H1 (cell line): ENCODE measurements at regions not wholly inside any gene's neighbourhood (a gene's known extent, or its start where the extent isn't known, plus 50 kb on each side); places are given as distances from the start of the nearest gene placed in this dataset.

ENCODE experiments used
- CTCF ChIA-PET: fragments of 300-600 bp; sonication (Branson Sonifier 250); formaldehyde crosslinking; loops from one replicate; lab custom pipeline; 2021; ENCODE audit not compliant: partially characterized antibody; lab: Charles Lee
- POLR2A ChIA-PET: fragments of 300-600 bp; sonication (Branson Sonifier 250); formaldehyde crosslinking; loops from one replicate; lab custom pipeline; 2021; ENCODE audit warnings: inconsistent platforms; ENCODE audit not compliant: partially characterized antibody; lab: Charles Lee
- DNase-seq, 2 experiments: peaks; one replicate each; pipeline versions ENCODE4 v3.0.0 to v3.0.0-alpha.2; 2010 to 2022; ENCODE audit warnings: low spot score in 2 of 2, low read depth in 1 of 2, mixed read lengths in 1 of 2
- FAIRE-seq: peaks from 2 replicates; lab custom pipeline; 2011; peaks lifted over from hg19 to GRCh38; lab: Jason Lieb, UNC
- H2AFZ ChIP-seq: 2 replicates; pipeline ENCODE4 v1.8.1; 2012; ENCODE audit warnings: low read length, inconsistent platforms
- H2AK5ac ChIP-seq: 2 replicates; pipeline ENCODE4 v1.6.1; 2013; ENCODE audit warnings: low read depth, low read length
- H2BK120ac ChIP-seq: replicated peaks from 2 replicates; pipeline ENCODE3; 2013; ENCODE audit warnings: low read depth, low read length, inconsistent platforms
- H2BK12ac ChIP-seq: 2 replicates; pipeline ENCODE4 v1.6.1; 2013; ENCODE audit warnings: low read depth, low read length
- H2BK15ac ChIP-seq: 2 replicates; pipeline ENCODE4 v1.6.1; 2013; ENCODE audit warnings: low read length
- H2BK20ac ChIP-seq: 2 replicates; pipeline ENCODE4 v1.6.1; 2013; ENCODE audit warnings: low read length
- H2BK5ac ChIP-seq: 2 replicates; pipeline ENCODE4 v1.6.1; 2013; ENCODE audit warnings: low read depth, low read length
- H3K14ac ChIP-seq: 2 replicates; pipeline ENCODE4 v1.6.1; 2013; ENCODE audit warnings: inconsistent platforms; ENCODE audit not compliant: insufficient read length
- H3K18ac ChIP-seq: 2 replicates; pipeline ENCODE4 v1.6.1; 2013; ENCODE audit warnings: low read length; ENCODE audit errors: extremely low read depth
- H3K23ac ChIP-seq: 2 replicates; pipeline ENCODE4 v1.6.1; 2013; ENCODE audit warnings: inconsistent platforms; ENCODE audit not compliant: insufficient read length
- H3K23me2 ChIP-seq: 2 replicates; pipeline ENCODE4 v1.6.1; 2013; ENCODE audit warnings: low read depth, low read length
- H3K27ac ChIP-seq: 2 replicates; pipeline ENCODE4 v1.6.1; 2011; ENCODE audit warnings: low read depth, low read length, inconsistent platforms
- H3K27me3 ChIP-seq, 4 experiments: replicated peaks in 1 of 4; 1 replicate in 1 of 4; 2 replicates in 3 of 4; pipeline versions ENCODE4 v1.6.1 to v1.8.1; 2011 to 2013; ENCODE audit warnings: low read length in 3 of 4, mild to moderate bottlenecking in 3 of 4, inconsistent platforms in 2 of 4, mixed read lengths in 2 of 4, moderate library complexity in 1 of 4; ENCODE audit not compliant: control insufficient read depth in 3 of 4, insufficient read depth in 3 of 4; ENCODE audit errors: extremely low read depth in 1 of 4
- H3K36me3 ChIP-seq, 4 experiments: 2 replicates each; pipeline versions ENCODE4 v1.6.1 to v1.8.1; 2011 to 2013; ENCODE audit warnings: mild to moderate bottlenecking in 4 of 4, low read length in 3 of 4, moderate library complexity in 2 of 4, control low read depth in 1 of 4, inconsistent platforms in 1 of 4; ENCODE audit not compliant: insufficient read depth in 4 of 4, control insufficient read depth in 2 of 4
- H3K4ac ChIP-seq: replicated peaks from 2 replicates; pipeline ENCODE3; 2013; ENCODE audit warnings: low read length, low read depth, mixed read lengths, inconsistent platforms; ENCODE audit not compliant: insufficient read length
- H3K4me1 ChIP-seq, 4 experiments: replicated peaks in 1 of 4; 1 replicate in 1 of 4; 2 replicates in 3 of 4; pipeline versions ENCODE4 v1.6.1 to v1.8.1; 2011 to 2013; ENCODE audit warnings: low read length in 3 of 4, inconsistent platforms in 2 of 4, mixed read lengths in 1 of 4; ENCODE audit not compliant: insufficient read depth in 4 of 4, control insufficient read depth in 3 of 4
- H3K4me2 ChIP-seq, 2 experiments: 2 replicates each; pipeline versions ENCODE4 v1.6.1 to v1.8.1; 2011 to 2013; ENCODE audit warnings: low read depth in 2 of 2, low read length in 2 of 2, control low read depth in 1 of 2, inconsistent platforms in 1 of 2, mild to moderate bottlenecking in 1 of 2; ENCODE audit not compliant: insufficient read depth in 1 of 2
- H3K4me3 ChIP-seq, 4 experiments: fragments of 200-600, 300-600 bp in 1 of 4; sonication (generic), shearing (Covaris generic), sonication (Bioruptor Twin) in 1 of 4; 2 replicates each; pipeline versions ENCODE4 v1.5.1 to v1.8.1; 2011 to 2016; ENCODE audit warnings: low read length in 4 of 4, low read depth in 3 of 4, control low read depth in 2 of 4, inconsistent platforms in 2 of 4, mild to moderate bottlenecking in 2 of 4, mixed read lengths in 1 of 4, moderate library complexity in 1 of 4; ENCODE audit not compliant: insufficient read depth in 2 of 4; ENCODE audit errors: extremely low read depth in 1 of 4
- H3K56ac ChIP-seq: replicated peaks from 2 replicates; pipeline ENCODE3; 2013; ENCODE audit warnings: low read depth, mild to moderate bottlenecking, mixed read lengths, low read length, inconsistent platforms; ENCODE audit not compliant: insufficient read length
- H3K79me1 ChIP-seq: 2 replicates; pipeline ENCODE4 v1.6.1; 2013; ENCODE audit warnings: low read depth, low read length, control low read depth
- H3K79me2 ChIP-seq, 2 experiments: 2 replicates each; pipeline versions ENCODE4 v1.6.1 to v1.8.1; 2012 to 2013; ENCODE audit warnings: low read length in 2 of 2, mild to moderate bottlenecking in 2 of 2, inconsistent platforms in 1 of 2; ENCODE audit not compliant: insufficient read depth in 2 of 2, control insufficient read depth in 1 of 2
- H3K9ac ChIP-seq, 4 experiments: replicated peaks in 1 of 4; 1 replicate in 1 of 4; 2 replicates in 3 of 4; pipeline versions ENCODE4 v1.6.1 to v1.8.1; 2011 to 2013; ENCODE audit warnings: low read depth in 3 of 4, low read length in 3 of 4, control low read depth in 2 of 4, mild to moderate bottlenecking in 2 of 4, moderate library complexity in 2 of 4, inconsistent platforms in 1 of 4; ENCODE audit errors: extremely low read depth in 1 of 4
- H3K9me3 ChIP-seq, 2 experiments: 2 replicates each; pipeline versions ENCODE4 v1.6.1 to v1.8.1; 2012 to 2013; ENCODE audit warnings: mild to moderate bottlenecking in 2 of 2, moderate library complexity in 2 of 2, control low read depth in 1 of 2, inconsistent platforms in 1 of 2, low read depth in 1 of 2, low read length in 1 of 2, mixed read lengths in 1 of 2; ENCODE audit not compliant: insufficient read depth in 2 of 2
- H4K20me1 ChIP-seq, 2 experiments: replicated peaks in 1 of 2; 2 replicates each; pipeline versions ENCODE3 to v1.8.1; 2011 to 2013; ENCODE audit warnings: inconsistent platforms in 2 of 2, low read length in 2 of 2, mild to moderate bottlenecking in 1 of 2; ENCODE audit not compliant: insufficient read depth in 2 of 2, control insufficient read depth in 1 of 2
- H4K5ac ChIP-seq: 2 replicates; pipeline ENCODE4 v1.6.1; 2013; ENCODE audit warnings: low read length, low read depth, mixed read lengths, inconsistent platforms; ENCODE audit not compliant: insufficient read length
- H4K8ac ChIP-seq: 2 replicates; pipeline ENCODE4 v1.8.0; 2013; ENCODE audit warnings: mild to moderate bottlenecking, moderate library complexity, low read length, inconsistent platforms; ENCODE audit not compliant: insufficient read depth; ENCODE audit errors: extremely low read depth
- H4K91ac ChIP-seq: replicated peaks from 2 replicates; pipeline ENCODE3; 2013; ENCODE audit warnings: low read length, mixed read lengths, inconsistent platforms; ENCODE audit not compliant: insufficient read length
- BACH1 ChIP-seq: IDR thresholded peaks from 2 replicates; pipeline ENCODE4 v1.6.1; 2012; ENCODE audit warnings: low read length, improper control_type of control experiment
- NRF1 ChIP-seq: IDR thresholded peaks from 2 replicates; pipeline ENCODE4 v1.6.1; 2011; ENCODE audit warnings: mild to moderate bottlenecking, low read depth, low read length, improper control_type of control experiment
- RNF2 ChIP-seq: fragments of 200-900, 300-1000 bp; sonication (generic); IDR thresholded peaks from 2 replicates; pipeline ENCODE4 v1.7.1; 2016; ENCODE audit warnings: borderline replicate concordance, low read depth, mild to moderate bottlenecking, antibody characterized with exemption, low read length; ENCODE audit not compliant: poor library complexity, severe bottlenecking; ENCODE audit errors: missing control alignments
- SIRT6 ChIP-seq: IDR thresholded peaks from one replicate; pipeline ENCODE4 v1.7.1; 2012; ENCODE audit warnings: low read length, inconsistent platforms
- SP2 ChIP-seq: IDR thresholded peaks from 2 replicates; pipeline ENCODE4 v1.6.1; 2012; ENCODE audit warnings: mild to moderate bottlenecking, low read length, inconsistent platforms
- WGBS, 2 experiments: shearing (Covaris generic) in 1 of 2; methylation state at CpG; one replicate each; pipeline versions ENCODE4 v1.1.6 to v1.1.7; 2013 to 2015; ENCODE audit warnings: low lambda C conversion rate in 2 of 2, mixed read lengths in 2 of 2, inconsistent platforms in 1 of 2, low coverage in 1 of 2, missing lambda C conversion rate in 1 of 2; ENCODE audit not compliant: insufficient replicate concordance in 2 of 2, insufficient coverage in 1 of 2, insufficient read length in 1 of 2; ENCODE audit errors: extremely low coverage in 1 of 2, missing lambda C conversion rate in 1 of 2; 5-methylcytosine and 5-hydroxymethylcytosine counted together

- no peak overlapping the region for H3K27ac ChIP-seq
- no peak overlapping the region for H2BK15ac ChIP-seq
- H3K79me1 ChIP-seq = no peaks in the 10 kb centered on the region
- H3K56ac ChIP-seq = no peak overlapping the region
- H2BK5ac ChIP-seq = no peak overlapping the region
- POLR2A ChIA-PET = no interaction called here
- TF ChIP-seq SP2 (no peak), NRF1 (no peak), RNF2 (no peak), SIRT6 (no peak), BACH1 (no peak)
- TF ChIP-seq, all 59 proteins: peak for 0
- no peak overlapping the region for H3K4me2 ChIP-seq
- H3K4ac ChIP-seq = no peak overlapping the region
- H3K18ac ChIP-seq = no peak overlapping the region
- H2BK120ac ChIP-seq = no peak overlapping the region
- H3K36me3 ChIP-seq = no peaks in the 10 kb centered on the region
- H3K4me3 ChIP-seq = no peak overlapping the region
- no peak overlapping the region for H2AK5ac ChIP-seq
- H3K9me3 ChIP-seq = no peaks in the 10 kb centered on the region
- FAIRE-seq (no peak), DNase-seq (no peak)
- WGBS, 2 experiments = 88% methylated on average over 3 of the region's 3 CpGs; no CpG with 5 or more reads in 1 of the 2 experiments
- no peak overlapping the region for H3K23ac ChIP-seq
- no peak overlapping the region for H2BK12ac ChIP-seq
- H4K91ac ChIP-seq = no peak overlapping the region
- no peak overlapping the region for H4K8ac ChIP-seq
- no peak overlapping the region for H3K14ac ChIP-seq
- no peaks in the 10 kb centered on the region; a peak in 1 of 7 replicates for H3K27me3 ChIP-seq
- H2BK20ac ChIP-seq = no peak overlapping the region
- no peaks in the 10 kb centered on the region for H4K20me1 ChIP-seq
- H3K79me2 ChIP-seq = no peaks in the 10 kb centered on the region
- H3K9ac ChIP-seq = no peak overlapping the region
- no peaks in the 10 kb centered on the region for H3K23me2 ChIP-seq
- no peaks in the 10 kb centered on the region for H3K4me1 ChIP-seq
- H4K5ac ChIP-seq = no peak overlapping the region
- peak overlapping the region; percentile 73 for H2AFZ ChIP-seq
- CTCF ChIA-PET = interaction anchor here (0.9 kb wide), 1 partner anchor 29 kb away, joined by 3 read pairs; no protein-coding TSS in a partner anchor
Observed at GRCh38 chr6:168737014-168737413, 296.0 kb downstream of the SMOC2 start.
